RPMI7951 (cell line): ENCODE measurements at regions not wholly inside any gene's neighbourhood (a gene's known extent, or its start where the extent isn't known, plus 50 kb on each side); places are given as distances from the start of the nearest gene placed in this dataset.

ENCODE experiments used
- DNase-seq: peaks from one replicate; pipeline ENCODE4 v3.0.0-alpha.2; 2012; ENCODE audit warnings: low read depth

GRCh38 chr1:157893686-157894085, 52.1 kb upstream of the CD5L start:
- DNase-seq = no peak

- no peak for DNase-seq
These were observed 53.1 kb upstream of the CD5L start for GRCh38 chr1:157894613-157895165.

GRCh38 chr1:157910270-157910669, 68.7 kb upstream of the CD5L start:
- DNase-seq = no peak

- DNase-seq = no peak
These were observed 74.3 kb upstream of the CD5L start for GRCh38 chr1:157915859-157916258.

- DNase-seq = no peak
These were observed 75.4 kb upstream of the CD5L start for GRCh38 chr1:157916887-157917570.

- no peak for DNase-seq
These were observed 72.7 kb upstream of the KIRREL1 start for GRCh38 chr1:157920748-157921147.

GRCh38 chr1:157925419-157926166, 67.9 kb upstream of the KIRREL1 start:
- no peak for DNase-seq

- DNase-seq = peak; percentile 32
These were observed 61.4 kb upstream of the KIRREL1 start for GRCh38 chr1:157932069-157932468.

GRCh38 chr1:157937744-157938143, 55.7 kb upstream of the KIRREL1 start:
- DNase-seq = no peak

GRCh38 chr1:157941939-157942338, 51.5 kb upstream of the KIRREL1 start:
- DNase-seq = no peak
